Adrenal gland (tissue), 9 donors: ENCODE measurements at regions not wholly inside any gene's neighbourhood (a gene's known extent, or its start where the extent isn't known, plus 50 kb on each side); places are given as distances from the start of the nearest gene placed in this dataset.
"Not testable (repeated sequence)": the region's sequence is repeated elsewhere in the genome, so short reads cannot be mapped to it uniquely, and the experiment has no call there.

ENCODE experiments used
- DNase-seq, 7 donors: peaks; one replicate each; pipeline ENCODE4 v3.0.0-alpha.2; 2019 to 2020
- H3K27ac ChIP-seq, 5 donors: fragments of 200-600 bp; sonication (generic) in 4 of 5; 1 replicate in 3 of 5; 2 replicates in 2 of 5; pipeline versions ENCODE4 v1.5.1 to v1.8.0; 2016 to 2020; ENCODE audit warnings: mild to moderate bottlenecking in 1 of 5
- H3K27me3 ChIP-seq: fragments of 200-600 bp; 2 replicates; pipeline ENCODE4 v1.8.0; 2021
- H3K36me3 ChIP-seq, 2 donors: fragments of 200-600 bp; replicated peaks in 1 of 2; 1 replicate in 1 of 2; 2 replicates in 1 of 2; pipeline versions ENCODE4 v1.5.1 to v1.8.0; 2018 to 2022
- H3K4me1 ChIP-seq, 2 donors: fragments of 200-600 bp; replicated peaks in 1 of 2; 1 replicate in 1 of 2; 2 replicates in 1 of 2; pipeline versions ENCODE4 v1.5.1 to v1.8.0; 2018 to 2021
- H3K4me3 ChIP-seq, 4 donors: fragments of 200-600 bp; sonication (generic) in 3 of 4; one replicate each; pipeline ENCODE4 v1.5.1; 2016 to 2018
- H3K9me3 ChIP-seq, 3 donors: fragments of 200-600 bp; sonication (generic) in 1 of 3; replicated peaks in 1 of 3; 1 replicate in 2 of 3; 2 replicates in 1 of 3; pipeline versions ENCODE4 v1.5.1 to v1.8.0; 2016 to 2021
- CTCF ChIP-seq, 6 experiments: fragments of 450-650 bp in 4 of 6; fragments of 200-600 bp in 2 of 6; sonication (generic) in 1 of 6; IDR thresholded peaks; 1 replicate in 5 of 6; 2 replicates in 1 of 6; pipeline versions ENCODE4 v1.5.1 to v1.8.0; 2016 to 2021; ENCODE audit warnings: antibody characterized with exemption in 6 of 6, mild to moderate bottlenecking in 2 of 6, moderate library complexity in 1 of 6
- POLR2A ChIP-seq, 2 donors: fragments of 450-650 bp; IDR thresholded peaks; one replicate each; pipeline ENCODE4 v1.6.1; 2017; ENCODE audit warnings: antibody characterized with exemption in 2 of 2, mild to moderate bottlenecking in 2 of 2, moderate library complexity in 1 of 2
- WGBS, 4 donors: extraction: QIAGEN DNeasy Blood & Tissue Kit in 2 of 4; methylation state at CpG; one replicate each; pipeline versions ENCODE4 v1.1.5 to v1.1.7; 2013 to 2017; 5-methylcytosine and 5-hydroxymethylcytosine counted together
- intact Hi-C, 2 donors: fragments of 100-400 bp; cut with DNase I; formaldehyde crosslinking; loops; one replicate each; pipeline versions ENCODE4 v1.14.1 to v1.15.0; 2022 to 2023
- donor health status: healthy with polysubstance abuse.
- donor health status: Bipolar disorder and iron deficiency.
- donor health status: DM: yes; HTN: yes; CAD: no.
- donor health status: DM: no; HTN: no; CAD: no.
- donor health status: DM: no; HTN: no; CAD: no.

- Histone ChIP-seq H3K27ac (no peak overlapping the region), H3K9me3 (no peaks in the 10 kb centered on the region), H3K27me3 (no peaks in the 10 kb centered on the region), H3K4me1 (no peaks in the 10 kb centered on the region), H3K4me3 (no peak overlapping the region), H3K36me3 (no peaks in the 10 kb centered on the region)
- DNase-seq: peak in 2 of 7 donors; percentile 26 to 52
- 43 to 73% (median 51%) methylated on average over 3 of the region's 3 CpGs for WGBS, 4 donors
- intact Hi-C loops: no loop called here
- TF ChIP-seq CTCF (IDR thresholded peaks at IDR 0.05) (no peak), POLR2A (IDR thresholded peaks at IDR 0.05) (no peak)
Measured at GRCh38 chr1:143748906-143749305, 222.9 kb downstream of the FAM72C start.

- no peak for DNase-seq
- intact Hi-C loops: no loop called here
- Histone ChIP-seq H3K9me3 (no peaks in the 10 kb centered on the region), H3K4me3 (peak overlapping the region in 1 of 4 donors; percentile 24), H3K27ac (no peak overlapping the region), H3K27me3 (no peaks in the 10 kb centered on the region), H3K4me1 (no peaks in the 10 kb centered on the region), H3K36me3 (no peaks in the 10 kb centered on the region)
- TF ChIP-seq CTCF (IDR thresholded peaks at IDR 0.05) (no peak), POLR2A (IDR thresholded peaks at IDR 0.05) (no peak)
- 3 to 9% (median 6%) methylated on average over 13 to 14 of the region's 14 CpGs for WGBS, 4 donors
Measured at GRCh38 chr1:143736562-143736961, 235.2 kb downstream of the FAM72C start.

GRCh38 chr1:143735764-143736461 is 235.9 kb downstream of the FAM72C start:
- Histone ChIP-seq H3K4me1 (no peaks in the 10 kb centered on the region), H3K4me3 (peak overlapping the region in 1 of 4 donors; percentile 24), H3K36me3 (no peaks in the 10 kb centered on the region), H3K27ac (peak overlapping the region in 1 of 5 donors; percentile 8), H3K9me3 (no peaks in the 10 kb centered on the region), H3K27me3 (no peaks in the 10 kb centered on the region)
- TF ChIP-seq POLR2A (IDR thresholded peaks at IDR 0.05) (no peak), CTCF (IDR thresholded peaks at IDR 0.05) (no peak)
- WGBS, 4 donors: 2 to 6% (median 4%) methylated on average over 14 to 36 of the region's 36 CpGs
- intact Hi-C loops: no loop called here
- peak in 1 of 7 donors; percentile 36 for DNase-seq

- H3K27ac ChIP-seq, H3K27me3 ChIP-seq, H3K36me3 ChIP-seq, H3K4me3 ChIP-seq, H3K4me1 ChIP-seq, intact Hi-C loops, H3K9me3 ChIP-seq, DNase-seq: not testable (repeated sequence)
- 23 to 44% (median 38%) methylated on average over 3 of the region's 3 CpGs for WGBS, 4 donors
Measured at GRCh38 chr1:143734261-143734660, 237.5 kb downstream of the FAM72C start.

GRCh38 chr1:143730890-143731289 is 240.9 kb downstream of the FAM72C start:
- H3K27me3 ChIP-seq, H3K4me3 ChIP-seq, H3K4me1 ChIP-seq, DNase-seq, H3K36me3 ChIP-seq, H3K9me3 ChIP-seq, intact Hi-C loops, H3K27ac ChIP-seq: not testable (repeated sequence)
- WGBS, 4 donors: 88 to 92% (median 89%) methylated on average over 6 of the region's 6 CpGs

- intact Hi-C loops, H3K9me3 ChIP-seq, H3K27me3 ChIP-seq, H3K4me1 ChIP-seq, H3K36me3 ChIP-seq, H3K4me3 ChIP-seq: not testable (repeated sequence)
- peak overlapping the region in 1 of 5 donors; percentile 49 for H3K27ac ChIP-seq
- peak in 1 of 7 donors; percentile 29 for DNase-seq
- WGBS, 4 donors: 2% methylated on average over 13 to 21 of the region's 39 CpGs; no CpG with 5 or more reads in 2 of the 4 donors
Measured at GRCh38 chr1:143729449-143730111, 242.2 kb downstream of the FAM72C start.

GRCh38 chr1:143728802-143729448 is 242.9 kb downstream of the FAM72C start:
- WGBS, 4 donors: 0 to 6% methylated on average over 7 of the region's 31 CpGs; no CpG with 5 or more reads in 2 of the 4 donors
- H3K4me3 ChIP-seq, H3K27me3 ChIP-seq, intact Hi-C loops, DNase-seq, H3K4me1 ChIP-seq, H3K27ac ChIP-seq, H3K36me3 ChIP-seq, H3K9me3 ChIP-seq: not testable (repeated sequence)
